PC-3 (cell line): ENCODE measurements at regions not wholly inside any gene's neighbourhood (a gene's known extent, or its start where the extent isn't known, plus 50 kb on each side); places are given as distances from the start of the nearest gene placed in this dataset.
"Not testable (repeated sequence)": the region's sequence is repeated elsewhere in the genome, so short reads cannot be mapped to it uniquely, and the experiment has no call there.

Source experiments
- ATAC-seq: fragments of 200-7000 bp; cut with Tn5 transposase; 2 replicates; pipeline ENCODE4 v1.9.1; 2020; ENCODE audit warnings: mild to moderate bottlenecking, moderate library complexity
- BruUV-seq: library from RNA; stranded (reverse); fragments of 400-500 nt; replicated peaks from 2 replicates; lab custom pipeline; 2021; lab: Mats Ljungman, UMichigan
- CTCF ChIA-PET: fragments of 300-600 bp; sonication (Branson Sonifier 250); formaldehyde crosslinking; loops from one replicate; lab custom pipeline; 2022; ENCODE audit warnings: antibody characterized with exemption; lab: Charles Lee
- POLR2A ChIA-PET: fragments of 300-600 bp; sonication (Branson Sonifier 250); formaldehyde crosslinking; loops from one replicate; lab custom pipeline; 2022; ENCODE audit warnings: antibody characterized with exemption; ENCODE audit not compliant: unreplicated experiment; lab: Charles Lee
- DNase-seq: peaks from one replicate; pipeline ENCODE4 v3.0.0-alpha.2; 2015
- H2AFZ ChIP-seq: fragments of 300-600 bp; sonication (generic); 2 replicates; pipeline ENCODE4 v1.6.0; 2016; ENCODE audit warnings: antibody characterized with exemption, low read length
- H3F3A ChIP-seq: fragments of 300-600 bp; sonication (generic); one replicate; pipeline ENCODE4 v1.6.0; 2017; ENCODE audit warnings: antibody characterized with exemption, low read length, control low read depth, mild to moderate bottlenecking; ENCODE audit not compliant: unreplicated experiment
- H3K27ac ChIP-seq: fragments of 300-600 bp; sonication (generic); 2 replicates; pipeline ENCODE4 v1.5.1; 2016; ENCODE audit warnings: mild to moderate bottlenecking, low read length
- H3K27me3 ChIP-seq: fragments of 300-600 bp; sonication (generic); 2 replicates; pipeline ENCODE4 v1.6.1; 2016; ENCODE audit warnings: low read length, mixed read lengths
- H3K36me3 ChIP-seq: fragments of 300-600 bp; sonication (generic); 2 replicates; pipeline ENCODE4 v1.6.1; 2016; ENCODE audit warnings: low read depth, mixed run types, low read length, mixed read lengths
- H3K4me1 ChIP-seq: fragments of 300-600 bp; sonication (generic); 2 replicates; pipeline ENCODE4 v1.5.1; 2016; ENCODE audit warnings: low read length; ENCODE audit not compliant: insufficient read depth
- H3K4me2 ChIP-seq: fragments of 300-600 bp; sonication (generic); 2 replicates; pipeline ENCODE4 v1.6.0; 2016; ENCODE audit warnings: low read length
- H3K4me3 ChIP-seq: fragments of 300-600 bp; sonication (generic); 2 replicates; pipeline ENCODE4 v1.5.1; 2016; ENCODE audit warnings: mild to moderate bottlenecking, low read length, mixed read lengths
- H3K79me2 ChIP-seq: fragments of 300-600 bp; sonication (generic); 2 replicates; pipeline ENCODE4 v1.6.1; 2017; ENCODE audit warnings: low read length, mixed read lengths
- H3K9ac ChIP-seq: fragments of 300-600 bp; sonication (generic); 2 replicates; pipeline ENCODE4 v1.6.0; 2016; ENCODE audit warnings: mild to moderate bottlenecking, low read length
- H3K9me2 ChIP-seq: fragments of 300-600 bp; sonication (generic); replicated peaks from 2 replicates; pipeline ENCODE4 v1.6.1; 2016; ENCODE audit warnings: mixed run types, low read length, mixed read lengths
- H3K9me3 ChIP-seq: fragments of 300-600 bp; sonication (generic); 2 replicates; pipeline ENCODE4 v1.6.1; 2016; ENCODE audit warnings: low read length, mixed read lengths
- H4K20me1 ChIP-seq: fragments of 300-600 bp; sonication (generic); 2 replicates; pipeline ENCODE4 v1.6.1; 2016; ENCODE audit warnings: low read length, mixed read lengths
- EZH2 ChIP-seq: fragments of 300-600 bp; sonication (generic); IDR thresholded peaks from one replicate; pipeline ENCODE4 v1.6.1; 2017; ENCODE audit warnings: antibody characterized with exemption, mild to moderate bottlenecking, low read length; ENCODE audit not compliant: unreplicated experiment
- EZH2phosphoT487 ChIP-seq: fragments of 300-600 bp; sonication (generic); IDR thresholded peaks from 2 replicates; pipeline ENCODE4 v1.6.1; 2018; ENCODE audit warnings: mild to moderate bottlenecking, antibody characterized with exemption, low read length, borderline replicate concordance
- intact Hi-C: fragments of 100-400 bp; cut with micrococcal nuclease; formaldehyde crosslinking; loops from 2 replicates; pipeline ENCODE4 v1.9.0; 2023
- TF ChIP-seq, protein P1 (sequence below): fragments of 300-600 bp; sonication (generic); conservative IDR thresholded peaks from 2 replicates; pipeline ENCODE4 v1.5.1; 2017; ENCODE audit warnings: antibody characterized with exemption, low read depth, mild to moderate bottlenecking, low read length

DNA sequence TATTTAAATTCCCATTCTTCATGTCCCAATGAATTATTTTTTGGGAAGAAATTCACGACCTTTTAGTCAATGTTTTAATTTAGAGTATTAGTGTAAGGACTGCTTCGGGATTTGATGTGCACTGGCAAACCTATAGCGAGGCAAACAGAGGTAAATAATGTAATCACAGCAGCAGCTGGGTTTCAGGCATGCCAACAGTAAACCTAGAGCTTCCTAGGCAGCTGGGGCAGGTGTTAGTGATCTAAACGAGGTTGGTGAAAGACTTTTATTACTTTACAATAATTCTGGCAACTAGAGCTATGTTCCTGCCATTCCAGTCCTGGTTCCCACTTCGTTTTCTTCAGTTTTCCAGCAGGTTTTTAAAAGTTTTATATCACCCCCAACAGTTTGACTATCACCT, 1036.4 kb upstream of the FOXG1 start:
- H3K4me3 ChIP-seq, result no peak overlapping the region
- ChIA-PET CTCF (no interaction called here), POLR2A (no interaction called here)
- no peaks in the 10 kb centered on the region for H4K20me1 ChIP-seq
- no peaks in the 10 kb centered on the region for H3K79me2 ChIP-seq
- H3K4me1 ChIP-seq, result no peaks in the 10 kb centered on the region
- ATAC-seq (no peak), DNase-seq (no peak)
- H3K4me2 ChIP-seq, result no peak overlapping the region
- no peaks in the 10 kb centered on the region for H3K36me3 ChIP-seq
- 0 out of 2 replicates have a peak, but pooled peaks cover 2% of the 10 kb centered on the region for H3K27me3 ChIP-seq
- TF ChIP-seq, protein P1, sequence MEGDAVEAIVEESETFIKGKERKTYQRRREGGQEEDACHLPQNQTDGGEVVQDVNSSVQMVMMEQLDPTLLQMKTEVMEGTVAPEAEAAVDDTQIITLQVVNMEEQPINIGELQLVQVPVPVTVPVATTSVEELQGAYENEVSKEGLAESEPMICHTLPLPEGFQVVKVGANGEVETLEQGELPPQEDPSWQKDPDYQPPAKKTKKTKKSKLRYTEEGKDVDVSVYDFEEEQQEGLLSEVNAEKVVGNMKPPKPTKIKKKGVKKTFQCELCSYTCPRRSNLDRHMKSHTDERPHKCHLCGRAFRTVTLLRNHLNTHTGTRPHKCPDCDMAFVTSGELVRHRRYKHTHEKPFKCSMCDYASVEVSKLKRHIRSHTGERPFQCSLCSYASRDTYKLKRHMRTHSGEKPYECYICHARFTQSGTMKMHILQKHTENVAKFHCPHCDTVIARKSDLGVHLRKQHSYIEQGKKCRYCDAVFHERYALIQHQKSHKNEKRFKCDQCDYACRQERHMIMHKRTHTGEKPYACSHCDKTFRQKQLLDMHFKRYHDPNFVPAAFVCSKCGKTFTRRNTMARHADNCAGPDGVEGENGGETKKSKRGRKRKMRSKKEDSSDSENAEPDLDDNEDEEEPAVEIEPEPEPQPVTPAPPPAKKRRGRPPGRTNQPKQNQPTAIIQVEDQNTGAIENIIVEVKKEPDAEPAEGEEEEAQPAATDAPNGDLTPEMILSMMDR, result no peak
- TF ChIP-seq EZH2phosphoT487, result no peak
- H2AFZ ChIP-seq, result no peak overlapping the region
- BruUV-seq, result no TSS peak
- H3F3A ChIP-seq, result no peaks in the 10 kb centered on the region
- intact Hi-C loops, result no loop called here
- no peaks in the 10 kb centered on the region for H3K9me2 ChIP-seq
- no peaks in the 10 kb centered on the region for H3K9me3 ChIP-seq
- no peak overlapping the region for H3K27ac ChIP-seq
- H3K9ac ChIP-seq, result no peak overlapping the region

DNA sequence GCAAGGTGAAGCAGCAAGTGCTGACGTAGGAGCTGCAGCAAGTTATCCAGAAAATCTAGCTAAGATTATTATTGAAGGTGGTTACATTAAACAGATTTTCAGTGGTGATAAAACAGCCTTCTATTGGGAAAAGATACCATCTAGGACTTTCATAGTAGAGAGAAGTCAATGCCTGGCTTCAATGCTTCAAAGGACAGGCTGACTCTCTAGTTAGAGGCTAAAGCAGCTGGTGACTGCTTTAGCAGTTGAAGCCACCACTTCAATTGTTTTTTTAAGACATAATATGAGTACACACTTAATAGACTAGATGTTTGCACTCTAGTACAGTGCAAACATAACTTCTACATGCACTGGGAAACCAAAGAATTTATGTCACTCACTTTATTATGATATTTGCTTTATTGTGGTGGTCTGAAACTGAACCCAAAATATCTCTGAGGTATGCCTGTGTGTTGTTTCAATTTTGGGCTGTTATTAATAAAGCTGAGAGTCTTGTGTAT, 1026.9 kb upstream of the FOXG1 start:
- CTCF ChIA-PET, result interaction anchor here (0.6 kb wide), 1 partner anchor 124 kb away, joined by 4 read pairs; no protein-coding TSS in a partner anchor

DNA sequence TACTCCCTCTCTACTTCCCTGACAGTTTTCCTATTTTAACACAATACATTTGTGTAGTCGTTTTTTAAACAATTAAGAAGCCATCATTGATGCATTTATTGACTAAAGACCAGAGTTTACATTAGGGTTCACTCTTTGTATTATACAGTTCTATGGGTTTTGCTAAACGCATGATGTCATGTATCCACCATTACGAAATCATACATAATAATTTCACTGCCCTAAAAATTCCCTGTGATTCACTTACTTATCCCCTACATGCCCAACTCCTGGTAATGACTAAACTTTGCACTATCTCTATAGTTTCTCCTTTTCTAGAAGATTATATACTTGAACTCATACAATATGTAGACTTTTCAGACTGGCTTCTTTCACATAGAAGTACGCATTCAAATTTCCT, 1016.5 kb upstream of the FOXG1 start:
- H3K4me2 ChIP-seq, result no peak overlapping the region
- intact Hi-C loops, result no loop called here

More for the DNA sequence above, 1026.9 kb upstream of the FOXG1 start:
- BruUV-seq, result no TSS peak
- no peak overlapping the region for H3K27ac ChIP-seq
- no peaks in the 10 kb centered on the region for H3K9me3 ChIP-seq
- H3K9me2 ChIP-seq, result no peaks in the 10 kb centered on the region
- H3K4me2 ChIP-seq, result no peak overlapping the region
- no peaks in the 10 kb centered on the region for H3K36me3 ChIP-seq
- H3K27me3 ChIP-seq, result no peaks in the 10 kb centered on the region
- TF ChIP-seq EZH2 (no peak), EZH2phosphoT487 (no peak)
- TF ChIP-seq, protein P1, result no peak
- H4K20me1 ChIP-seq, result no peaks in the 10 kb centered on the region
- no peaks in the 10 kb centered on the region for H3K79me2 ChIP-seq
- H3K9ac ChIP-seq, result no peak overlapping the region
- H3K4me1 ChIP-seq, result no peaks in the 10 kb centered on the region
- DNase-seq, result no peak
- intact Hi-C loops, result no loop called here
- no peak overlapping the region for H3K4me3 ChIP-seq
- no peaks in the 10 kb centered on the region for H3F3A ChIP-seq
- H2AFZ ChIP-seq, result no peak overlapping the region
- POLR2A ChIA-PET, result no interaction called here
- ATAC-seq, result peak; percentile 75

DNA sequence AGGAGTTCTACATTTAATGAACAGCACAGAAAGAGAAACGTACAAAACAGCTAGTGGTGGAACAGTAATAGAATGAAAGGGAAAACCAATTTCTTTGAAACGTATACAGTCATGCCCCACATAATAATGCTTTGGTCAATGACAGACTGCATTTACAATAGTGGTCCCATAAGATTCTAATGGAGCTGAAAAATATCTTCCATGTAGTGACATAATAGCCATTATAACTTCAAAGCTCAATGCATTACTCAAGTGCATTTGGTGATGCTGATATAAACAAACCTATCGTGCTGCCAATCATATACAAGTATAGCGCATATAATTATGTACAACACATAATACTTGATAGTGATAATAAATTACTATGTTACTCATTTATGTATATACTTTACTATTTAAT, 1008.9 kb upstream of the FOXG1 start:
- H3K27me3 ChIP-seq, CTCF ChIA-PET, intact Hi-C loops, H3K4me2 ChIP-seq, H3K79me2 ChIP-seq, BruUV-seq, ATAC-seq, H3K9ac ChIP-seq, H3K4me1 ChIP-seq, H3K36me3 ChIP-seq, POLR2A ChIA-PET, H3K9me3 ChIP-seq, H2AFZ ChIP-seq, H3F3A ChIP-seq, H4K20me1 ChIP-seq, H3K4me3 ChIP-seq, H3K27ac ChIP-seq, DNase-seq, H3K9me2 ChIP-seq: not testable (repeated sequence)

More for the DNA sequence above, 1016.5 kb upstream of the FOXG1 start:
- no TSS peak for BruUV-seq
- no peaks in the 10 kb centered on the region for H3K9me3 ChIP-seq
- no peak overlapping the region for H3K4me3 ChIP-seq
- no peak for DNase-seq
- no peak overlapping the region for H3K9ac ChIP-seq
- TF ChIP-seq, protein P1, result no peak
- TF ChIP-seq EZH2phosphoT487 (no peak), EZH2 (no peak)
- no peaks in the 10 kb centered on the region for H3K27me3 ChIP-seq
- no peak for ATAC-seq
- no peaks in the 10 kb centered on the region for H3F3A ChIP-seq
- H3K36me3 ChIP-seq, result no peaks in the 10 kb centered on the region
- POLR2A ChIA-PET, result no interaction called here
- H3K9me2 ChIP-seq, result no peaks in the 10 kb centered on the region
- H3K27ac ChIP-seq, result no peak overlapping the region
- no peaks in the 10 kb centered on the region for H4K20me1 ChIP-seq
- CTCF ChIA-PET, result no interaction called here
- no peaks in the 10 kb centered on the region for H3K4me1 ChIP-seq
- H2AFZ ChIP-seq, result no peak overlapping the region
- H3K79me2 ChIP-seq, result no peaks in the 10 kb centered on the region
